ENCODE measurements at regions not wholly inside any gene's neighbourhood (a gene's known extent, or its start where the extent isn't known, plus 50 kb on each side); places are given as distances from the start of the nearest gene placed in this dataset.
"Not testable (repeated sequence)": the region's sequence is repeated elsewhere in the genome, so short reads cannot be mapped to it uniquely, and the experiment has no call there.

- no peak overlapping the region for H3K4me3 Mint-ChIP-seq
- DNase-seq: no peak
- H3K27me3 Mint-ChIP-seq (ENCODE audit: low read depth, poor library complexity): no peaks in the 10 kb centered on the region
- H3K36me3 Mint-ChIP-seq (ENCODE audit: low read depth): peaks cover 4% of the 10 kb centered on the region
- no peak for TF ChIP-seq CTCF (IDR thresholded peaks at IDR 0.05)
- peaks cover 25% of the 10 kb centered on the region for H3K4me1 Mint-ChIP-seq
- no peak overlapping the region for H3K27ac Mint-ChIP-seq
- H3K9me3 Mint-ChIP-seq: peaks cover 2% of the 10 kb centered on the region
Observed at GRCh38 chr10:51006686-51007085, 67.6 kb upstream of the PRKG1 start.

- Mint-ChIP-seq H3K4me1 (peaks cover 16% of the 10 kb centered on the region), H3K9me3 (peaks cover 9% of the 10 kb centered on the region), H3K27ac (no peak overlapping the region), H3K27me3 (ENCODE audit: low read depth, poor library complexity) (no peaks in the 10 kb centered on the region), H3K4me3 (no peak overlapping the region), H3K36me3 (ENCODE audit: low read depth) (peaks cover 6% of the 10 kb centered on the region)
- no peak for DNase-seq
- no peak for TF ChIP-seq CTCF (IDR thresholded peaks at IDR 0.05)
Observed at GRCh38 chr10:51007781-51008180, 66.5 kb upstream of the PRKG1 start.

GRCh38 chr10:51008346-51008745 lies 65.9 kb upstream of the PRKG1 start:
- no peak for DNase-seq
- H3K36me3 Mint-ChIP-seq (ENCODE audit: low read depth): peaks cover 6% of the 10 kb centered on the region
- TF ChIP-seq CTCF (IDR thresholded peaks at IDR 0.05): no peak
- peaks cover 9% of the 10 kb centered on the region for H3K9me3 Mint-ChIP-seq
- no peak overlapping the region for H3K27ac Mint-ChIP-seq
- H3K4me1 Mint-ChIP-seq: peaks cover 10% of the 10 kb centered on the region
- H3K4me3 Mint-ChIP-seq: no peak overlapping the region
- no peaks in the 10 kb centered on the region for H3K27me3 Mint-ChIP-seq (ENCODE audit: low read depth, poor library complexity)

- H3K27ac Mint-ChIP-seq: no peak overlapping the region
- H3K4me3 Mint-ChIP-seq: no peak overlapping the region
- peaks cover 9% of the 10 kb centered on the region for H3K9me3 Mint-ChIP-seq
- H3K36me3 Mint-ChIP-seq (ENCODE audit: low read depth): peaks cover 6% of the 10 kb centered on the region
- H3K27me3 Mint-ChIP-seq (ENCODE audit: low read depth, poor library complexity): no peaks in the 10 kb centered on the region
- peaks cover under 1% of the 10 kb centered on the region for H3K4me1 Mint-ChIP-seq
- TF ChIP-seq CTCF (IDR thresholded peaks at IDR 0.05): peak; percentile 81
- DNase-seq: peak; percentile 11
Observed at GRCh38 chr10:51010977-51011376, 63.3 kb upstream of the PRKG1 start.

- Mint-ChIP-seq H3K4me3 (no peak overlapping the region), H3K27me3 (ENCODE audit: low read depth, poor library complexity) (no peaks in the 10 kb centered on the region), H3K9me3 (peaks cover 9% of the 10 kb centered on the region), H3K4me1 (no peaks in the 10 kb centered on the region), H3K36me3 (ENCODE audit: low read depth) (peaks cover 6% of the 10 kb centered on the region), H3K27ac (no peak overlapping the region)
- TF ChIP-seq CTCF (IDR thresholded peaks at IDR 0.05): no peak
- no peak for DNase-seq
Observed at GRCh38 chr10:51012073-51012472, 62.2 kb upstream of the PRKG1 start.

GRCh38 chr10:51014680-51015389 lies 59.5 kb upstream of the PRKG1 start:
- Mint-ChIP-seq H3K9me3 (peaks cover 9% of the 10 kb centered on the region), H3K27me3 (ENCODE audit: low read depth, poor library complexity) (no peaks in the 10 kb centered on the region), H3K27ac (no peak overlapping the region), H3K4me1 (no peaks in the 10 kb centered on the region), H3K4me3 (no peak overlapping the region), H3K36me3 (ENCODE audit: low read depth) (peaks cover 6% of the 10 kb centered on the region)
- no peak for TF ChIP-seq CTCF (IDR thresholded peaks at IDR 0.05)
- no peak for DNase-seq

GRCh38 chr10:51015390-51015754 lies 58.9 kb upstream of the PRKG1 start:
- not testable (repeated sequence) for DNase-seq; H3K4me3 Mint-ChIP-seq; H3K4me1 Mint-ChIP-seq; H3K36me3 Mint-ChIP-seq (ENCODE audit: low read depth); H3K27ac Mint-ChIP-seq; H3K27me3 Mint-ChIP-seq (ENCODE audit: low read depth, poor library complexity); H3K9me3 Mint-ChIP-seq

Data from nephron progenitor cell (in vitro differentiated cells).